ENCODE measurements at regions not wholly inside any gene's neighbourhood (a gene's known extent, or its start where the extent isn't known, plus 50 kb on each side); places are given as distances from the start of the nearest gene placed in this dataset.

- Histone ChIP-seq H3K4me1 (ENCODE audit: control insufficient read depth, insufficient read depth, low read length) (no peaks in the 10 kb centered on the region), H3K4me3 (ENCODE audit: low read depth, low read length) (no peak overlapping the region), H3K36me3 (ENCODE audit: control insufficient read depth in 2 of 2, insufficient read depth in 1 of 2, low read length in 2 of 2) (no peaks in the 10 kb centered on the region), H3K9me3 (ENCODE audit: control insufficient read depth, insufficient read depth, low read depth, low read length) (no peaks in the 10 kb centered on the region), H3K27ac (ENCODE audit: extremely low read depth, low read depth, low read length) (no peak overlapping the region)
- ChIA-PET POLR2A (no interaction called here), CTCF (no interaction called here)
- no peak for TF ChIP-seq ZNF221 (tag by site-specific recombination; IDR thresholded peaks at IDR 0.05; ENCODE audit: borderline replicate concordance)
- TF ChIP-seq PBX3 (CRISPR knock-in tag; IDR thresholded peaks at IDR 0.05), result no peak
- no peak for TF ChIP-seq ZNF629 (tag by site-specific recombination; IDR thresholded peaks at IDR 0.05)
- no peak for TF ChIP-seq ZBTB6 (tag by site-specific recombination; IDR thresholded peaks at IDR 0.05)
- TF ChIP-seq ZNF626 (tag by site-specific recombination; IDR thresholded peaks at IDR 0.05), result no peak
- no peak for TF ChIP-seq ATF2 (tag by site-specific recombination; IDR thresholded peaks at IDR 0.05; ENCODE audit: low read depth)
- no peak for TF ChIP-seq ZNF426 (tag by site-specific recombination; IDR thresholded peaks at IDR 0.05)
- no peak for TF ChIP-seq ZNF645 (tag by site-specific recombination; IDR thresholded peaks at IDR 0.05)
Observed at GRCh38 chr2:18271370-18272147, 288.9 kb downstream of the RDH14 start.

- Histone ChIP-seq H3K4me1 (ENCODE audit: control insufficient read depth, insufficient read depth, low read length) (no peaks in the 10 kb centered on the region), H3K36me3 (ENCODE audit: control insufficient read depth in 2 of 2, insufficient read depth in 1 of 2, low read length in 2 of 2) (no peaks in the 10 kb centered on the region), H3K4me3 (ENCODE audit: low read depth, low read length) (no peak overlapping the region), H3K9me3 (ENCODE audit: control insufficient read depth, insufficient read depth, low read depth, low read length) (no peaks in the 10 kb centered on the region), H3K27ac (ENCODE audit: extremely low read depth, low read depth, low read length) (no peak overlapping the region)
- CTCF ChIA-PET, result interaction anchor here (0.6 kb wide), 1 partner anchor 416 kb away, joined by 3 read pairs; no protein-coding TSS in a partner anchor
- POLR2A ChIA-PET, result no interaction called here
- no peak for TF ChIP-seq ZNF280D (tag by site-specific recombination; IDR thresholded peaks at IDR 0.05)
- no peak for TF ChIP-seq ZNF114 (tag by site-specific recombination; IDR thresholded peaks at IDR 0.05)
- no peak for TF ChIP-seq ZNF2 (tag by site-specific recombination; IDR thresholded peaks at IDR 0.05)
- TF ChIP-seq KLF8 (tag by site-specific recombination; IDR thresholded peaks at IDR 0.05), result no peak
- no peak for TF ChIP-seq ZBTB8A (tag by site-specific recombination; IDR thresholded peaks at IDR 0.05)
- TF ChIP-seq ZNF660 (tag by site-specific recombination; IDR thresholded peaks at IDR 0.05), result no peak
- TF ChIP-seq ZNF302 (tag by site-specific recombination; IDR thresholded peaks at IDR 0.05; ENCODE audit: low read depth), result no peak
- TF ChIP-seq ZNF488 (tag by site-specific recombination; IDR thresholded peaks at IDR 0.05), result no peak
- no peak for TF ChIP-seq ZNF600 (tag by site-specific recombination; IDR thresholded peaks at IDR 0.05)
- TF ChIP-seq YY1 (tag by site-specific recombination; IDR thresholded peaks at IDR 0.05), result no peak
- no peak for TF ChIP-seq YY2 (tag by site-specific recombination; IDR thresholded peaks at IDR 0.05)
- TF ChIP-seq ZNF530 (tag by site-specific recombination; IDR thresholded peaks at IDR 0.05; ENCODE audit: low read depth), result no peak
- TF ChIP-seq ZXDB (tag by site-specific recombination; IDR thresholded peaks at IDR 0.05), result no peak
- TF ChIP-seq KLF1 (tag by site-specific recombination; IDR thresholded peaks at IDR 0.05), result no peak
- TF ChIP-seq ZNF148 (tag by site-specific recombination; IDR thresholded peaks at IDR 0.05; ENCODE audit: borderline replicate concordance), result no peak
Observed at GRCh38 chr2:18268400-18268799, 292.1 kb downstream of the RDH14 start.

Data from HEK293 (cell line).